ENCODE measurements at regions not wholly inside any gene's neighbourhood (a gene's known extent, or its start where the extent isn't known, plus 50 kb on each side); places are given as distances from the start of the nearest gene placed in this dataset.

GRCh38 chr13:105307776-105308175 lies 1227.7 kb downstream of the EFNB2 start:
- H3K27ac ChIP-seq (ENCODE audit: low read depth, low read length): no peak overlapping the region
- no peaks in the 10 kb centered on the region for H3K4me1 Mint-ChIP-seq
- H3K36me3 ChIP-seq (ENCODE audit: control insufficient read depth in 2 of 3, insufficient read depth in 3 of 3, low read length in 3 of 3): no peaks in the 10 kb centered on the region
- no peak overlapping the region for H3K4me3 Mint-ChIP-seq
- no peak for DNase-seq
- H3K4me3 ChIP-seq (ENCODE audit: low read length): no peak overlapping the region
- ATAC-seq: no peak
- peaks cover 0 to 4% (median 0%) of the 10 kb centered on the region in 5 donors for H3K27me3 Mint-ChIP-seq
- H3K9me3 ChIP-seq (ENCODE audit: control insufficient read depth in 2 of 3, low read length in 3 of 3): no peaks in the 10 kb centered on the region
- H3K27ac Mint-ChIP-seq: no peak overlapping the region
- POLR2A ChIA-PET: no interaction called here
- CTCF ChIA-PET: no interaction called here
- no peaks in the 10 kb centered on the region for H3K27me3 ChIP-seq (ENCODE audit: control insufficient read depth in 2 of 2, insufficient read depth in 2 of 2, low read length in 2 of 2)
- peaks cover 0 to 6% (median 0%) of the 10 kb centered on the region in 11 donors for H3K9me3 Mint-ChIP-seq
- intact Hi-C loops (cut with micrococcal nuclease): no loop called here
- no peaks in the 10 kb centered on the region for H3K36me3 Mint-ChIP-seq
- no peaks in the 10 kb centered on the region for H3K4me1 ChIP-seq (ENCODE audit: control insufficient read depth in 2 of 2, insufficient read depth in 2 of 2, low read length in 2 of 2)

DNA sequence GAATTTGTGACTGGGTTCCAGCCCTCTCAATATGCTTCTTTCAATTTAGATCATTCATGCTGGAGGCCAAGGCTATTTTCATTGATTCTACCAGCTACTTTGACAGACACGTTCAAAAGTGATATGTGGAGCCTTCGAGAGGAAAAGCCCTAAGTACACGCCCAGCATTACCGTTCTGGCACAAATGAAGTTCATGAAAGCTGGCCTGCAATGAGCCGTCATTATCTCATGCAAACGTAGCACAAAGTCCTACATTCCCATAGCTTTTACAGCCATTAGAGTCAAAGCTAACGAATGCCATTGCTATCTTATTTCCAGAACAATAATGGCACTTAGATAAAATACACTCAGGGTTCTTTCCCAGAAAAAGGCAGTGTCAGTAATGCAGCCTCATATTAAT lies 1237.6 kb downstream of the EFNB2 start:
- Mint-ChIP-seq H3K27me3 (peaks cover 0 to 3% (median 0%) of the 10 kb centered on the region in 5 donors), H3K27ac (no peak overlapping the region), H3K9me3 (peaks cover 0 to 6% (median 1%) of the 10 kb centered on the region in 11 donors), H3K4me1 (no peaks in the 10 kb centered on the region), H3K36me3 (no peaks in the 10 kb centered on the region), H3K4me3 (no peak overlapping the region)
- CTCF ChIA-PET: no interaction called here
- DNase-seq: no peak
- Histone ChIP-seq H3K9me3 (ENCODE audit: control insufficient read depth in 2 of 3, low read length in 3 of 3) (no peaks in the 10 kb centered on the region), H3K27ac (ENCODE audit: low read depth, low read length) (no peak overlapping the region), H3K4me1 (ENCODE audit: control insufficient read depth in 2 of 2, insufficient read depth in 2 of 2, low read length in 2 of 2) (no peaks in the 10 kb centered on the region), H3K27me3 (ENCODE audit: control insufficient read depth in 2 of 2, insufficient read depth in 2 of 2, low read length in 2 of 2) (no peaks in the 10 kb centered on the region), H3K4me3 (ENCODE audit: low read length) (no peak overlapping the region), H3K36me3 (ENCODE audit: control insufficient read depth in 2 of 3, insufficient read depth in 3 of 3, low read length in 3 of 3) (no peaks in the 10 kb centered on the region)
- no peak for ATAC-seq
- POLR2A ChIA-PET: interaction anchor here (0.5 kb wide), 1 partner anchor 299 kb away, joined by 3 read pairs; no protein-coding TSS in a partner anchor
- intact Hi-C loops (cut with micrococcal nuclease): no loop called here

- POLR2A ChIA-PET: no interaction called here
Measured at GRCh38 chr13:105291987-105292386, 1243.5 kb downstream of the EFNB2 start.

DNA sequence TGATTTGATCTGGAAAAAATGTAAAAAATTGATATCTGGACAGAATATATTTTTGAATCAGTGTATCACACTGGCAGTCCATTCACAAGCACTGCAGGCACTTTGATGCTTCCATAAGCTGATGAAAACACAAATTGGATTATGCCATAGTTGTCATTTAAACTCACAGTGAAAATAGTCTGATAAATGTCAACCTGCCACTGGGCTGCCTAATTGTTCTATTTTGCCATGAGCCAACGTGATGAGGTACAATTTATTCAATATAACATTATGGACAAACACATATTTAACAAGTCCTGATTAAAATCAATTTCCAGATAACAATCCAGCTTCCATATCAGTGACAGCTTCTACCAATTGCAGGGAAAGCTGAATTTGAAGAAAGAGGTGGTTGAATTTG lies 1244.9 kb downstream of the EFNB2 start:
- ChIA-PET CTCF (no interaction called here), POLR2A (no interaction called here)
- Histone ChIP-seq H3K27me3 (ENCODE audit: control insufficient read depth in 2 of 2, insufficient read depth in 2 of 2, low read length in 2 of 2) (no peaks in the 10 kb centered on the region), H3K36me3 (ENCODE audit: control insufficient read depth in 2 of 3, insufficient read depth in 3 of 3, low read length in 3 of 3) (no peaks in the 10 kb centered on the region), H3K4me3 (ENCODE audit: low read length) (no peak overlapping the region), H3K9me3 (ENCODE audit: control insufficient read depth in 2 of 3, low read length in 3 of 3) (no peaks in the 10 kb centered on the region), H3K27ac (ENCODE audit: low read depth, low read length) (no peak overlapping the region), H3K4me1 (ENCODE audit: control insufficient read depth in 2 of 2, insufficient read depth in 2 of 2, low read length in 2 of 2) (no peaks in the 10 kb centered on the region)
- intact Hi-C loops (cut with micrococcal nuclease): no loop called here
- H3K9me3 Mint-ChIP-seq: peaks cover 0 to 5% (median 3%) of the 10 kb centered on the region in 11 donors
- H3K27ac Mint-ChIP-seq: no peak overlapping the region
- no peaks in the 10 kb centered on the region for H3K4me1 Mint-ChIP-seq
- no peak overlapping the region for H3K4me3 Mint-ChIP-seq
- DNase-seq: no peak
- ATAC-seq: no peak
- peaks cover 0 to 8% (median 3%) of the 10 kb centered on the region in 5 donors for H3K27me3 Mint-ChIP-seq
- H3K36me3 Mint-ChIP-seq: no peaks in the 10 kb centered on the region

More at GRCh38 chr13:105291987-105292386, 1243.5 kb downstream of the EFNB2 start:
- no peaks in the 10 kb centered on the region for H3K4me1 ChIP-seq (ENCODE audit: control insufficient read depth in 2 of 2, insufficient read depth in 2 of 2, low read length in 2 of 2)
- no peak overlapping the region for H3K4me3 Mint-ChIP-seq
- H3K4me3 ChIP-seq (ENCODE audit: low read length): no peak overlapping the region
- H3K27me3 Mint-ChIP-seq: peaks cover 0 to 8% (median 3%) of the 10 kb centered on the region in 5 donors
- H3K27ac ChIP-seq (ENCODE audit: low read depth, low read length): no peak overlapping the region
- no peak for ATAC-seq
- H3K36me3 ChIP-seq (ENCODE audit: control insufficient read depth in 2 of 3, insufficient read depth in 3 of 3, low read length in 3 of 3): no peaks in the 10 kb centered on the region
- intact Hi-C loops (cut with micrococcal nuclease): loop anchor here in 1 of 2 donors (1.0 kb wide), 1 partner anchor 31 kb away; no protein-coding TSS in a partner anchor
- CTCF ChIA-PET: no interaction called here
- no peaks in the 10 kb centered on the region for H3K36me3 Mint-ChIP-seq
- no peaks in the 10 kb centered on the region for H3K27me3 ChIP-seq (ENCODE audit: control insufficient read depth in 2 of 2, insufficient read depth in 2 of 2, low read length in 2 of 2)
- DNase-seq: no peak
- H3K9me3 Mint-ChIP-seq: peaks cover 0 to 6% (median 3%) of the 10 kb centered on the region in 11 donors
- H3K4me1 Mint-ChIP-seq: no peaks in the 10 kb centered on the region
- H3K9me3 ChIP-seq (ENCODE audit: control insufficient read depth in 2 of 3, low read length in 3 of 3): no peaks in the 10 kb centered on the region
- no peak overlapping the region for H3K27ac Mint-ChIP-seq

- no peaks in the 10 kb centered on the region for H3K4me1 Mint-ChIP-seq
- Histone ChIP-seq H3K4me1 (ENCODE audit: control insufficient read depth in 2 of 2, insufficient read depth in 2 of 2, low read length in 2 of 2) (no peaks in the 10 kb centered on the region), H3K27me3 (ENCODE audit: control insufficient read depth in 2 of 2, insufficient read depth in 2 of 2, low read length in 2 of 2) (no peaks in the 10 kb centered on the region), H3K4me3 (ENCODE audit: low read length) (no peak overlapping the region), H3K9me3 (ENCODE audit: control insufficient read depth in 2 of 3, low read length in 3 of 3) (no peaks in the 10 kb centered on the region), H3K36me3 (ENCODE audit: control insufficient read depth in 2 of 3, insufficient read depth in 3 of 3, low read length in 3 of 3) (no peaks in the 10 kb centered on the region), H3K27ac (ENCODE audit: low read depth, low read length) (no peak overlapping the region)
- intact Hi-C loops (cut with micrococcal nuclease): no loop called here
- no peak overlapping the region for H3K4me3 Mint-ChIP-seq
- H3K9me3 Mint-ChIP-seq: peaks cover 0 to 4% (median 0%) of the 10 kb centered on the region in 11 donors
- no peak for DNase-seq
- H3K27ac Mint-ChIP-seq: no peak overlapping the region
- ATAC-seq: no peak
- ChIA-PET CTCF (no interaction called here), POLR2A (no interaction called here)
- H3K36me3 Mint-ChIP-seq: no peaks in the 10 kb centered on the region
- H3K27me3 Mint-ChIP-seq: peaks cover 0 to 5% (median 0%) of the 10 kb centered on the region in 5 donors
Measured at GRCh38 chr13:105285526-105285925, 1249.9 kb downstream of the EFNB2 start.

DNA sequence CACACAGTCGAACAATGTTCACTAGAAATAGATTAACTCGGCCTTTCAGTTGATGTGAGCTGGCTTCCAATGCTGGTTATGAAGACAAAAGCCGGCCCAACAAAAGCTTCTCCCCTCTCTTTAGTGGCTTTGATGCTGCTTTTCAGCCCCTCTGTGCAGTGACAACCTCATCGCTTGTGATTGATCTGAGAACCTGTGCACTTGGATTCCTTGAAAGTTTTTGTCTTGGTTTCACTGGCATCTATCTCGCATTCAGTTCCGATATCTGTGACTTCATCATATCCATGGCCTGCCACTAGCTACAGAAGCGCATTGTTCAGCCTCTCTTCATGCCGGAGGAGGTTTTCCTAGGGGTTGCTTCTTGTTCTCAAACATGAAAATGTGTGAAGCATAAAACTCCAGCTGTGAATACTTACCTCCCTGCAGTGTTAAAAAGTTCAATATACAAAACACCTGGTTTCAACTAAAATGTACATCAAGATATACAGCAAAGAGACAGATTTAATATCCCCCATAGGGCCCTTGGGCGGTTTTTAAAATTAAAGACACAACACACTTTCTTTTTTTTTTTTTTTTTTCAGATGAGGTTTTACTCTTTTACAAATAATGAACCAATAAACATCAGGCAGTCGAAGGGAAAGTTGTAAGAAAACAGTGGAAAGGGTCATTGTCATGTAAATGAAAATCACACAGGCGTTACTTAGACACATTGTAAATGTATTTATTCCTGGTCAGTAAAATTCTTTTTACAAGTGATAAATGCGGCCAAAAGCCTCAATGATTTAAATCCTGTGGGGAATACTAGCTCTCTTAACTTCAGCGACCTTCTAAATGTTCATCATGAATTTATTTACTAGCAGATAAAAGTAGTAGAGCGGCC lies 1252.8 kb downstream of the EFNB2 start:
- intact Hi-C loops (cut with micrococcal nuclease): no loop called here
- Mint-ChIP-seq H3K27me3 (peaks cover 0 to 4% (median 0%) of the 10 kb centered on the region in 5 donors), H3K9me3 (peaks cover 0 to 4% (median 0%) of the 10 kb centered on the region in 11 donors), H3K4me3 (no peak overlapping the region), H3K36me3 (no peaks in the 10 kb centered on the region), H3K27ac (no peak overlapping the region), H3K4me1 (no peaks in the 10 kb centered on the region)
- no peak overlapping the region for H3K27ac ChIP-seq (ENCODE audit: low read depth, low read length)
- H3K9me3 ChIP-seq (ENCODE audit: control insufficient read depth in 2 of 3, low read length in 3 of 3): no peaks in the 10 kb centered on the region
- ATAC-seq (no peak), DNase-seq (no peak)
- no peaks in the 10 kb centered on the region for H3K4me1 ChIP-seq (ENCODE audit: control insufficient read depth in 2 of 2, insufficient read depth in 2 of 2, low read length in 2 of 2)
- ChIA-PET POLR2A (no interaction called here), CTCF (no interaction called here)
- H3K4me3 ChIP-seq (ENCODE audit: low read length): no peak overlapping the region
- H3K27me3 ChIP-seq (ENCODE audit: control insufficient read depth in 2 of 2, insufficient read depth in 2 of 2, low read length in 2 of 2): no peaks in the 10 kb centered on the region
- H3K36me3 ChIP-seq (ENCODE audit: control insufficient read depth in 2 of 3, insufficient read depth in 3 of 3, low read length in 3 of 3): no peaks in the 10 kb centered on the region

- Mint-ChIP-seq H3K9me3 (no peaks in the 10 kb centered on the region), H3K36me3 (no peaks in the 10 kb centered on the region), H3K27ac (no peak overlapping the region), H3K27me3 (peaks cover 0 to 3% (median 0%) of the 10 kb centered on the region in 5 donors), H3K4me3 (no peak overlapping the region), H3K4me1 (no peaks in the 10 kb centered on the region)
- ChIA-PET CTCF (interaction anchor here (0.7 kb wide), 1 partner anchor 1927 kb away, joined by 3 read pairs; no protein-coding TSS in a partner anchor), POLR2A (no interaction called here)
- no peak overlapping the region for H3K27ac ChIP-seq (ENCODE audit: low read depth, low read length)
- no peak for ATAC-seq
- H3K4me1 ChIP-seq (ENCODE audit: control insufficient read depth in 2 of 2, insufficient read depth in 2 of 2, low read length in 2 of 2): no peaks in the 10 kb centered on the region
- no peak for DNase-seq
- no peak overlapping the region for H3K4me3 ChIP-seq (ENCODE audit: low read length)
- intact Hi-C loops (cut with micrococcal nuclease): no loop called here
- no peaks in the 10 kb centered on the region for H3K9me3 ChIP-seq (ENCODE audit: control insufficient read depth in 2 of 3, low read length in 3 of 3)
- no peaks in the 10 kb centered on the region for H3K36me3 ChIP-seq (ENCODE audit: control insufficient read depth in 2 of 3, insufficient read depth in 3 of 3, low read length in 3 of 3)
- H3K27me3 ChIP-seq (ENCODE audit: control insufficient read depth in 2 of 2, insufficient read depth in 2 of 2, low read length in 2 of 2): no peaks in the 10 kb centered on the region
Measured at GRCh38 chr13:105278943-105279381, 1256.5 kb downstream of the EFNB2 start.
